SK-N-SH treated with all-trans-retinoic acid at 6 μM for 48 hours (cell line): ENCODE measurements at regions not wholly inside any gene's neighbourhood (a gene's known extent, or its start where the extent isn't known, plus 50 kb on each side); places are given as distances from the start of the nearest gene placed in this dataset.

ENCODE experiments used
- ATAC-seq: fragments of 200-7000 bp; cut with Tn5 transposase; 3 replicates; pipeline ENCODE4 v1.9.1; 2020; ENCODE audit warnings: mild to moderate bottlenecking, moderate library complexity
- ARNTL ChIP-seq: fragments of 450-650 bp; formaldehyde crosslinking; IDR thresholded peaks from 2 replicates; pipeline ENCODE4 v1.5.0; 2020; ENCODE audit warnings: low read depth, mild to moderate bottlenecking, moderate library complexity, borderline replicate concordance
- BACH2 ChIP-seq: fragments of 250-450 bp; sonication (Bioruptor Pico); IDR thresholded peaks from 2 replicates; pipeline ENCODE4 v1.9.0; 2021; ENCODE audit warnings: mild to moderate bottlenecking, borderline replicate concordance
- CSDC2 ChIP-seq: fragments of 250-450 bp; sonication (Bioruptor Pico); IDR thresholded peaks from 2 replicates; pipeline ENCODE4 v1.5.0; 2020; ENCODE audit warnings: mild to moderate bottlenecking, moderate library complexity
- CSRNP3 ChIP-seq: fragments of 250-450 bp; sonication (Bioruptor Pico); IDR thresholded peaks from 2 replicates; pipeline ENCODE4 v1.5.1; 2021; ENCODE audit warnings: mild to moderate bottlenecking, moderate library complexity
- ESRRG ChIP-seq: fragments of 250-450 bp; sonication (Bioruptor Pico); IDR thresholded peaks from 2 replicates; pipeline ENCODE4 v1.6.1; 2021; ENCODE audit warnings: mild to moderate bottlenecking
- GLIS3 ChIP-seq: fragments of 250-450 bp; sonication (Bioruptor Pico); IDR thresholded peaks from 2 replicates; pipeline ENCODE4 v1.5.0; 2020; ENCODE audit warnings: mild to moderate bottlenecking, moderate library complexity
- ISL1 ChIP-seq: fragments of 250-450 bp; sonication (Bioruptor Pico); IDR thresholded peaks from 2 replicates; pipeline ENCODE4 v2.1.2; 2022; ENCODE audit warnings: mild to moderate bottlenecking, moderate library complexity
- OSR1 ChIP-seq: fragments of 250-450 bp; sonication (Bioruptor Pico); IDR thresholded peaks from 2 replicates; pipeline ENCODE4 v1.8.0; 2022; ENCODE audit warnings: moderate library complexity, mild to moderate bottlenecking, inconsistent platforms
- PATZ1 ChIP-seq: fragments of 250-450 bp; sonication (Bioruptor Pico); IDR thresholded peaks from 2 replicates; pipeline ENCODE4 v1.8.0; 2020; ENCODE audit warnings: mild to moderate bottlenecking, moderate library complexity, borderline replicate concordance
- PPARA ChIP-seq: fragments of 250-450 bp; sonication (Bioruptor Pico); IDR thresholded peaks from 2 replicates; pipeline ENCODE4 v1.5.0; 2020; ENCODE audit warnings: mild to moderate bottlenecking, borderline replicate concordance
- RARB ChIP-seq: fragments of 250-450 bp; sonication (Bioruptor Pico); IDR thresholded peaks from 2 replicates; pipeline ENCODE4 v1.8.0; 2021; ENCODE audit warnings: mild to moderate bottlenecking, moderate library complexity
- SNAI2 ChIP-seq: fragments of 250-450 bp; sonication (Bioruptor Pico); IDR thresholded peaks from 2 replicates; pipeline ENCODE4 v1.5.0; 2020; ENCODE audit warnings: mild to moderate bottlenecking, moderate library complexity
- TCF4 ChIP-seq: fragments of 250-450 bp; sonication (Bioruptor Pico); IDR thresholded peaks from 2 replicates; pipeline ENCODE4 v1.8.0; 2021; ENCODE audit warnings: mild to moderate bottlenecking, moderate library complexity, borderline replicate concordance
- TOX ChIP-seq: fragments of 250-450 bp; sonication (Bioruptor Pico); IDR thresholded peaks from 2 replicates; pipeline ENCODE4 v1.8.0; 2021; ENCODE audit warnings: mild to moderate bottlenecking, moderate library complexity, borderline replicate concordance
- TSHZ2 ChIP-seq: fragments of 250-450 bp; sonication (Bioruptor Pico); IDR thresholded peaks from 2 replicates; pipeline ENCODE4 v1.5.0; 2020; ENCODE audit warnings: mild to moderate bottlenecking, moderate library complexity
- ZC3H10 ChIP-seq: fragments of 250-450 bp; sonication (Bioruptor Pico); IDR thresholded peaks from 2 replicates; pipeline ENCODE4 v1.5.1; 2021; ENCODE audit warnings: mild to moderate bottlenecking, moderate library complexity
- ZFP3 ChIP-seq: fragments of 250-450 bp; sonication (Bioruptor Pico); IDR thresholded peaks from 2 replicates; pipeline ENCODE4 v1.5.0; 2020; ENCODE audit warnings: mild to moderate bottlenecking, moderate library complexity
- ZFP30 ChIP-seq: fragments of 450-650 bp; formaldehyde crosslinking; IDR thresholded peaks from 2 replicates; pipeline ENCODE4 v1.5.0; 2022; ENCODE audit warnings: mild to moderate bottlenecking, moderate library complexity
- ZNF565 ChIP-seq: fragments of 450-650 bp; formaldehyde crosslinking; conservative IDR thresholded peaks from 2 replicates; pipeline ENCODE4 v1.5.0; 2020; ENCODE audit warnings: low read depth, mild to moderate bottlenecking, moderate library complexity
- ZNF70 ChIP-seq: fragments of 450-650 bp; formaldehyde crosslinking; IDR thresholded peaks from 2 replicates; pipeline ENCODE4 v1.5.0; 2020; ENCODE audit warnings: mild to moderate bottlenecking, moderate library complexity
- ZNF8 ChIP-seq: fragments of 450-650 bp; formaldehyde crosslinking; IDR thresholded peaks from 2 replicates; pipeline ENCODE4 v1.5.0; 2020; ENCODE audit warnings: mild to moderate bottlenecking, moderate library complexity
- TF ChIP-seq, protein P1 (sequence below): fragments of 250-450 bp; sonication (Bioruptor Pico); IDR thresholded peaks from 2 replicates; pipeline ENCODE4 v1.8.0; 2021; ENCODE audit warnings: low read depth, mild to moderate bottlenecking, moderate library complexity, borderline replicate concordance

DNA sequence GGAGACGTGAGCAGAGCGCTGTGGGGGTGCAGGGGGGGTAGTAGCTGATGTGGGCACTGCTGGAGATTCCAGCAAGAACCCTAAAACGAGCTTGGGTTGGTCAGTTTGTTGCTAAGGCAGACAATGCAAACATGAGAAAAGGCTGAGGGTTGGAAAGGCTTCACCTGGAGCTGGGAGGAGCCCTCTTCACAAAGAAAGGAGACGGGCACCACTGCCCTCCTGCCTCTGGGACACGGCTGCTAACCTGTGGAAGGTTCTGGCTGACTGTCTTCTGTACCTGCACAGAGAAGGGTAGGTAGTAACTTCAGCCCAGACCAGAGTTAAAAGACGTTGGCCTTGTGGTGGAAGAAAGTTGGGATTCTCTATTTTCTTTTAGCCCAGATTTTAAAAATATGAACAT, 108.7 kb downstream of the SUCLA2 start:
- no peak for ATAC-seq
- TF ChIP-seq PATZ1: no peak
- TF ChIP-seq ZNF70: no peak
- TF ChIP-seq CSRNP3 (CRISPR knock-in tag): no peak
- TF ChIP-seq RARB (CRISPR knock-in tag): no peak
- TF ChIP-seq ESRRG: no peak
- TF ChIP-seq PPARA (CRISPR knock-in tag): no peak
- no peak for TF ChIP-seq CSDC2 (CRISPR knock-in tag)
- TF ChIP-seq SNAI2 (CRISPR knock-in tag): no peak
- TF ChIP-seq ZNF565 (CRISPR knock-in tag): no peak
- TF ChIP-seq ZNF8: no peak

GRCh38 chr13:47890146-47890814, 110.8 kb downstream of the SUCLA2 start:
- no peak for ATAC-seq
- no peak for TF ChIP-seq ZNF70
- TF ChIP-seq ISL1 (CRISPR knock-in tag): no peak
- TF ChIP-seq ZFP3 (CRISPR knock-in tag): no peak
- no peak for TF ChIP-seq GLIS3 (CRISPR knock-in tag)
- no peak for TF ChIP-seq TSHZ2 (CRISPR knock-in tag)
- TF ChIP-seq CSRNP3 (CRISPR knock-in tag): no peak
- TF ChIP-seq ESRRG: no peak
- TF ChIP-seq RARB (CRISPR knock-in tag): no peak
- no peak for TF ChIP-seq ZNF8
- TF ChIP-seq, protein P1, sequence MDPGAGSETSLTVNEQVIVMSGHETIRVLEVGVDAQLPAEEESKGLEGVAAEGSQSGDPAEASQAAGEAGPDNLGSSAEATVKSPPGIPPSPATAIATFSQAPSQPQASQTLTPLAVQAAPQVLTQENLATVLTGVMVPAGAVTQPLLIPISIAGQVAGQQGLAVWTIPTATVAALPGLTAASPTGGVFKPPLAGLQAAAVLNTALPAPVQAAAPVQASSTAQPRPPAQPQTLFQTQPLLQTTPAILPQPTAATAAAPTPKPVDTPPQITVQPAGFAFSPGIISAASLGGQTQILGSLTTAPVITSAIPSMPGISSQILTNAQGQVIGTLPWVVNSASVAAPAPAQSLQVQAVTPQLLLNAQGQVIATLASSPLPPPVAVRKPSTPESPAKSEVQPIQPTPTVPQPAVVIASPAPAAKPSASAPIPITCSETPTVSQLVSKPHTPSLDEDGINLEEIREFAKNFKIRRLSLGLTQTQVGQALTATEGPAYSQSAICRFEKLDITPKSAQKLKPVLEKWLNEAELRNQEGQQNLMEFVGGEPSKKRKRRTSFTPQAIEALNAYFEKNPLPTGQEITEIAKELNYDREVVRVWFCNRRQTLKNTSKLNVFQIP (CRISPR knock-in tag): no peak
- no peak for TF ChIP-seq CSDC2 (CRISPR knock-in tag)
- TF ChIP-seq OSR1 (CRISPR knock-in tag): no peak
- no peak for TF ChIP-seq TCF4 (CRISPR knock-in tag)
- TF ChIP-seq TOX (CRISPR knock-in tag): no peak
- no peak for TF ChIP-seq PPARA (CRISPR knock-in tag)
- TF ChIP-seq, all 23 proteins: peak for 0

GRCh38 chr13:47886314-47886713, 114.8 kb downstream of the SUCLA2 start:
- no peak for ATAC-seq
- TF ChIP-seq CSRNP3 (CRISPR knock-in tag): no peak
- no peak for TF ChIP-seq ZNF70
- TF ChIP-seq ZFP3 (CRISPR knock-in tag): no peak
- TF ChIP-seq CSDC2 (CRISPR knock-in tag): no peak
- TF ChIP-seq ARNTL (CRISPR knock-in tag): no peak
- TF ChIP-seq PPARA (CRISPR knock-in tag): no peak
- TF ChIP-seq ESRRG: no peak
- TF ChIP-seq ZNF565 (CRISPR knock-in tag): no peak
- TF ChIP-seq TSHZ2 (CRISPR knock-in tag): no peak
- TF ChIP-seq ISL1 (CRISPR knock-in tag): no peak
- TF ChIP-seq BACH2 (CRISPR knock-in tag): no peak
- no peak for TF ChIP-seq RARB (CRISPR knock-in tag)
- no peak for TF ChIP-seq ZFP30 (CRISPR knock-in tag)
- TF ChIP-seq ZC3H10 (CRISPR knock-in tag): no peak
- no peak for TF ChIP-seq GLIS3 (CRISPR knock-in tag)
- no peak for TF ChIP-seq ZNF8
